ENCODE measurements at regions not wholly inside any gene's neighbourhood (a gene's known extent, or its start where the extent isn't known, plus 50 kb on each side); places are given as distances from the start of the nearest gene placed in this dataset.
"Not testable (repeated sequence)": the region's sequence is repeated elsewhere in the genome, so short reads cannot be mapped to it uniquely, and the experiment has no call there.

DNA sequence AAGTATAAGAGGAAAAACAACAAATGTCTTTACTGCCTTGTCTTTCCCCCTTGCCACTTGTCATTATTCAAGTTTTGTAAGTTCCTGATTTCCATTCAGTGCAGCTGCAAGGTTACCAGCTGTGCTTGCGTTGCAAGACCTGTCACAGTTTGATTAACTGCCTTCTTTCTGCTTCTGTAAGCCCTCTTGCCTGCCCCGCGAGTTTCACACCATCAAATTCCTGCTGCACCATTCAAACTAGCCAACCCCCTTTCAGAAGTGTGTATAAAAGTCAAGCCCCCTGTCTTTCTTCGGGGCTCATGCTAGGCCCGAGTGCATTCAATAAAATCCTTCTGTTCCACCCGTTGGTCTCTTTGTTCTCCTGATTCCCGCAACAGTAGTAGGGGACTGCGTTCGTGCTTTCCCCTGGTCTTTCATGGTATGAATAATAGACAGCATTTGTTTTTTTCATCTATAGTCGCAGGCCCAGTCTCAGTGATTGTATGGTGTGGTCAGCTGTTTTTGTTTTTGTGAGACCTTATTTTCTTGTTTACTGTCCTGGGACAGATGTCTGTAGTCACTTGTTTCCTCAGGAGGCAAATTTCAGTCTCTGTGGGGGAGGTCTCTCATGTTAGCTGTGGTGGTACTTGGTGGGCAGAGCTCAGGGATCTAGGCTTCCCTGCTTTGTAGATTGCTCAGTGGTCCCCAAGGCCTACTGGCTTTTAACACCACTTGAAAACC, 159.1 kb upstream of the NOTCH2NLA start:
- POLR2A ChIA-PET = interaction anchor here (0.7 to 1.1 kb wide), 3 partner anchors 11 to 697 kb away, joined by 8 to 55 read pairs (median 10); no protein-coding TSS in a partner anchor
- WGBS (ENCODE audit: missing lambda C conversion rate) = 55% methylated on average over 9 of the region's 10 CpGs
- CTCF ChIA-PET; H3K4me1 ChIP-seq; ATAC-seq; H3K9me3 ChIP-seq; FAIRE-seq; DNase-seq (ENCODE audit: low read depth in 1 of 2, low spot score in 1 of 2); H3K4me3 ChIP-seq: not testable (repeated sequence)
- Histone ChIP-seq H3K27ac (peak overlapping the region in 1 of 2 experiments; percentile 57; a peak in 1 of 6 replicates), H3K4me2 (peak overlapping the region; percentile 67)

DNA sequence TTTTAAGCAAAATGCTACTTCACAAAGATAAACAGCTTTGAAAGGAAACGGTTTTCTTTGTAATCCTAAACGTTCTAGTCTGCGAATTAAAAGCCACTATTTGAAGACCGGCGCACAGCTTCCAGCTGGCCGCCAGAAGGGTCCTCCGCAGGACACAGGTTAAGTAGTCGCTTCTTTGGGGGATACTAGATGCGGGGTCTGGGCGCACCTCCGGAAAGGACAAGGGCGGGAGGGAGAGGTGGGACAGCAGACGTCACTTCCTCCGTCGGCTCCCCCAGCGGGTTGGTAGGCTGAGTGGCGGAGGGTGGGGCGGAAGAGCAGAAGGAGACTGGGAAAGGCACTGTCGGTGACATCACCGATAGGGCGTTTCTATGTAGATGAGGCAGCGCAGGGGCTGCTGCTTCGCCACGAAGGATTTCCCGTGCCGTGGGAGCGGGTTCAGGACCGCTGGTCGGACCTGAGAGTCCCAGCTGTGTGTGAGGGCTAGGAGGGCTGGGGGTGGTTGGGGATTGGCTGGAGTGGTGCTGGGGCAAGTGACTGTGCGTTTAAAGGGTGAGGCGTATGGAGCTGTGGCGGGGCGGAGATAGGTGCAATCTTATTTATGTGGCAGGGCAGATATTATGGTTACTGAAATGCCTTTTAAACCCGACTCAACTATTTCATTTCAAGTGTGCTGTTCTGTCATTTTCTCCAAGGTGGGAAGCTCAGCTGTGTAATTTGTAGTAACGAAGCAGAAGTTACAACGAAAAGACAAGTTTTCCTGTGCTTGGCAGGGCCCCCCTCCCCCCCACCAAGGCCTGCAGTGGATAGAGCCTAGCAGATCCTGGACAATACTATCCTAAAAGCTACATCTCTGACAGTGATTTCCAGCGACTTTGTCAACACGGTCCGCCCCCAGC, 158.3 kb upstream of the NOTCH2NLA start:
- WGBS (ENCODE audit: missing lambda C conversion rate) = 2% methylated on average over 22 of the region's 39 CpGs
- POLR2A ChIA-PET = interaction anchor here (0.7 to 1.1 kb wide), 3 partner anchors 10 to 697 kb away, joined by 8 to 55 read pairs (median 10); no protein-coding TSS in a partner anchor
- FAIRE-seq = not testable (repeated sequence)

DNA sequence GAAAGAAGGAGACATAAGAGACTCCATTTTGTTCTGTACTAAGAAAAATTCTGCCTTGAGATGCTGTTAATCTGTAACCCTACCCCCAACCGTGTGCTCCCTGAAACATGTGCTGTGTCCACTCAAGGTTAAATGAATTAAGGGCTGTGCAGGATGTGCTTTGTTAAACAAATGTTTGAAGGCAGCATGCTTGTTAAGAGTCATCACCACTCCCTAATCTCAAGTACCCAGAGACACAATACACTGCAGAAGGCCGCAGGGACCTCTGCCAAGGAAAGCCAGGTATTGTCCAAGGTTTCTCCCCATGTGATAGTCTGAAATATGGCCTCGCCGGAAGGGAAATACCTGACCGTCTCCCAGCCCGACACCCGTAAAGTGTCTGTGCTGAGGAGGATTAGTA, 152.4 kb upstream of the NOTCH2NLA start:
- WGBS (ENCODE audit: missing lambda C conversion rate) = 47% methylated on average over 6 of the region's 7 CpGs

More for the DNA sequence above, 158.3 kb upstream of the NOTCH2NLA start:
- H3K4me2 ChIP-seq = peak overlapping the region; percentile 85
- ATAC-seq (peak; percentile 94 to 98), DNase-seq (ENCODE audit: low read depth in 1 of 2, low spot score in 1 of 2) (peak in 1 of 2 experiments; percentile 97)
- H3K9me3 ChIP-seq; H3K4me1 ChIP-seq; CTCF ChIA-PET; TF ChIP-seq FOSL2 (IDR thresholded peaks at IDR 0.05): not testable (repeated sequence)
- H3K27ac ChIP-seq = peak overlapping the region; percentile 91
- peak overlapping the region; percentile 70 for H3K4me3 ChIP-seq
- peak; percentile 100 for TF ChIP-seq FOSB (CRISPR knock-in tag; IDR thresholded peaks at IDR 0.05)
- TF ChIP-seq, protein P1, sequence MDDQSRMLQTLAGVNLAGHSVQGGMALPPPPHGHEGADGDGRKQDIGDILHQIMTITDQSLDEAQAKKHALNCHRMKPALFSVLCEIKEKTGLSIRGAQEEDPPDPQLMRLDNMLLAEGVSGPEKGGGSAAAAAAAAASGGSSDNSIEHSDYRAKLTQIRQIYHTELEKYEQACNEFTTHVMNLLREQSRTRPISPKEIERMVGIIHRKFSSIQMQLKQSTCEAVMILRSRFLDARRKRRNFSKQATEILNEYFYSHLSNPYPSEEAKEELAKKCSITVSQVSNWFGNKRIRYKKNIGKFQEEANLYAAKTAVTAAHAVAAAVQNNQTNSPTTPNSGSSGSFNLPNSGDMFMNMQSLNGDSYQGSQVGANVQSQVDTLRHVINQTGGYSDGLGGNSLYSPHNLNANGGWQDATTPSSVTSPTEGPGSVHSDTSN (IDR thresholded peaks at IDR 0.05) = peak; percentile 92
- TF ChIP-seq, protein P2, sequence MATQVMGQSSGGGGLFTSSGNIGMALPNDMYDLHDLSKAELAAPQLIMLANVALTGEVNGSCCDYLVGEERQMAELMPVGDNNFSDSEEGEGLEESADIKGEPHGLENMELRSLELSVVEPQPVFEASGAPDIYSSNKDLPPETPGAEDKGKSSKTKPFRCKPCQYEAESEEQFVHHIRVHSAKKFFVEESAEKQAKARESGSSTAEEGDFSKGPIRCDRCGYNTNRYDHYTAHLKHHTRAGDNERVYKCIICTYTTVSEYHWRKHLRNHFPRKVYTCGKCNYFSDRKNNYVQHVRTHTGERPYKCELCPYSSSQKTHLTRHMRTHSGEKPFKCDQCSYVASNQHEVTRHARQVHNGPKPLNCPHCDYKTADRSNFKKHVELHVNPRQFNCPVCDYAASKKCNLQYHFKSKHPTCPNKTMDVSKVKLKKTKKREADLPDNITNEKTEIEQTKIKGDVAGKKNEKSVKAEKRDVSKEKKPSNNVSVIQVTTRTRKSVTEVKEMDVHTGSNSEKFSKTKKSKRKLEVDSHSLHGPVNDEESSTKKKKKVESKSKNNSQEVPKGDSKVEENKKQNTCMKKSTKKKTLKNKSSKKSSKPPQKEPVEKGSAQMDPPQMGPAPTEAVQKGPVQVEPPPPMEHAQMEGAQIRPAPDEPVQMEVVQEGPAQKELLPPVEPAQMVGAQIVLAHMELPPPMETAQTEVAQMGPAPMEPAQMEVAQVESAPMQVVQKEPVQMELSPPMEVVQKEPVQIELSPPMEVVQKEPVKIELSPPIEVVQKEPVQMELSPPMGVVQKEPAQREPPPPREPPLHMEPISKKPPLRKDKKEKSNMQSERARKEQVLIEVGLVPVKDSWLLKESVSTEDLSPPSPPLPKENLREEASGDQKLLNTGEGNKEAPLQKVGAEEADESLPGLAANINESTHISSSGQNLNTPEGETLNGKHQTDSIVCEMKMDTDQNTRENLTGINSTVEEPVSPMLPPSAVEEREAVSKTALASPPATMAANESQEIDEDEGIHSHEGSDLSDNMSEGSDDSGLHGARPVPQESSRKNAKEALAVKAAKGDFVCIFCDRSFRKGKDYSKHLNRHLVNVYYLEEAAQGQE (IDR thresholded peaks at IDR 0.05) = peak; percentile 77
- TF ChIP-seq HOXA7 (CRISPR knock-in tag; IDR thresholded peaks at IDR 0.05) = peak; percentile 100
- TF ChIP-seq, protein P3, sequence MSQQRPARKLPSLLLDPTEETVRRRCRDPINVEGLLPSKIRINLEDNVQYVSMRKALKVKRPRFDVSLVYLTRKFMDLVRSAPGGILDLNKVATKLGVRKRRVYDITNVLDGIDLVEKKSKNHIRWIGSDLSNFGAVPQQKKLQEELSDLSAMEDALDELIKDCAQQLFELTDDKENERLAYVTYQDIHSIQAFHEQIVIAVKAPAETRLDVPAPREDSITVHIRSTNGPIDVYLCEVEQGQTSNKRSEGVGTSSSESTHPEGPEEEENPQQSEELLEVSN (IDR thresholded peaks at IDR 0.05; ENCODE audit: borderline replicate concordance, low read depth) = 0 out of 2 replicates have a peak, but pooled peaks have one; percentile 47
- TF ChIP-seq FOSL2 (CRISPR knock-in tag; IDR thresholded peaks at IDR 0.05) = peak; percentile 74
- peak; percentile 86 for TF ChIP-seq POLR2A (IDR thresholded peaks at IDR 0.05; ENCODE audit: low read length)
- TF ChIP-seq PHF8 (IDR thresholded peaks at IDR 0.05; ENCODE audit: borderline replicate concordance, low read depth) = peak; percentile 30; the same call in 1 of the 2 replicates
- TF ChIP-seq HOXB5 (CRISPR knock-in tag; IDR thresholded peaks at IDR 0.05) = peak; percentile 93
- TF ChIP-seq MAZ (IDR thresholded peaks at IDR 0.05; ENCODE audit: borderline replicate concordance, low read depth, low read length) = peak; percentile 83; the same call in 1 of the 2 replicates
- peak; percentile 98 to 99 for TF ChIP-seq JUN (IDR thresholded peaks at IDR 0.05)
- peak; percentile 99 for TF ChIP-seq TP53 (CRISPR knock-in tag; IDR thresholded peaks at IDR 0.05)
- peak; percentile 100 for TF ChIP-seq RARB (CRISPR knock-in tag; IDR thresholded peaks at IDR 0.05)
- TF ChIP-seq, protein P4, sequence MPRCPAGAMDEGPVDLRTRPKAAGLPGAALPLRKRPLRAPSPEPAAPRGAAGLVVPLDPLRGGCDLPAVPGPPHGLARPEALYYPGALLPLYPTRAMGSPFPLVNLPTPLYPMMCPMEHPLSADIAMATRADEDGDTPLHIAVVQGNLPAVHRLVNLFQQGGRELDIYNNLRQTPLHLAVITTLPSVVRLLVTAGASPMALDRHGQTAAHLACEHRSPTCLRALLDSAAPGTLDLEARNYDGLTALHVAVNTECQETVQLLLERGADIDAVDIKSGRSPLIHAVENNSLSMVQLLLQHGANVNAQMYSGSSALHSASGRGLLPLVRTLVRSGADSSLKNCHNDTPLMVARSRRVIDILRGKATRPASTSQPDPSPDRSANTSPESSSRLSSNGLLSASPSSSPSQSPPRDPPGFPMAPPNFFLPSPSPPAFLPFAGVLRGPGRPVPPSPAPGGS (IDR thresholded peaks at IDR 0.05) = peak; percentile 100
- TF ChIP-seq CEBPB (IDR thresholded peaks at IDR 0.05) = peak in 1 of 2 experiments; percentile 59; a peak in 2 of 4 replicates
- 0 out of 2 replicates have a peak, but pooled peaks have one; percentile 34 for TF ChIP-seq EHF (CRISPR knock-in tag; IDR thresholded peaks at IDR 0.05)
- peak in 1 of 2 experiments; percentile 23; a peak in 1 of 5 replicates for TF ChIP-seq RAD21 (conservative IDR thresholded peaks at IDR 0.05 in 1 of 2, IDR thresholded peaks at IDR 0.05 in 1 of 2)
- TF ChIP-seq, protein P5, sequence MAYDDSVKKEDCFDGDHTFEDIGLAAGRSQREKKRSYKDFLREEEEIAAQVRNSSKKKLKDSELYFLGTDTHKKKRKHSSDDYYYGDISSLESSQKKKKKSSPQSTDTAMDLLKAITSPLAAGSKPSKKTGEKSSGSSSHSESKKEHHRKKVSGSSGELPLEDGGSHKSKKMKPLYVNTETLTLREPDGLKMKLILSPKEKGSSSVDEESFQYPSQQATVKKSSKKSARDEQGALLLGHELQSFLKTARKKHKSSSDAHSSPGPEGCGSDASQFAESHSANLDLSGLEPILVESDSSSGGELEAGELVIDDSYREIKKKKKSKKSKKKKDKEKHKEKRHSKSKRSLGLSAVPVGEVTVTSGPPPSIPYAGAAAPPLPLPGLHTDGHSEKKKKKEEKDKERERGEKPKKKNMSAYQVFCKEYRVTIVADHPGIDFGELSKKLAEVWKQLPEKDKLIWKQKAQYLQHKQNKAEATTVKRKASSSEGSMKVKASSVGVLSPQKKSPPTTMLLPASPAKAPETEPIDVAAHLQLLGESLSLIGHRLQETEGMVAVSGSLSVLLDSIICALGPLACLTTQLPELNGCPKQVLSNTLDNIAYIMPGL (CRISPR knock-in tag; IDR thresholded peaks at IDR 0.05; ENCODE audit: borderline replicate concordance) = peak; percentile 97
- TF ChIP-seq, protein P6, sequence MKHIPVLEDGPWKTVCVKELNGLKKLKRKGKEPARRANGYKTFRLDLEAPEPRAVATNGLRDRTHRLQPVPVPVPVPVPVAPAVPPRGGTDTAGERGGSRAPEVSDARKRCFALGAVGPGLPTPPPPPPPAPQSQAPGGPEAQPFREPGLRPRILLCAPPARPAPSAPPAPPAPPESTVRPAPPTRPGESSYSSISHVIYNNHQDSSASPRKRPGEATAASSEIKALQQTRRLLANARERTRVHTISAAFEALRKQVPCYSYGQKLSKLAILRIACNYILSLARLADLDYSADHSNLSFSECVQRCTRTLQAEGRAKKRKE (CRISPR knock-in tag; IDR thresholded peaks at IDR 0.05; ENCODE audit: low read depth) = peak; percentile 98
- peak; percentile 81; the same call in 1 of the 2 replicates for TF ChIP-seq GATA3 (IDR thresholded peaks at IDR 0.05; ENCODE audit: borderline replicate concordance)
- TF ChIP-seq, protein P7, sequence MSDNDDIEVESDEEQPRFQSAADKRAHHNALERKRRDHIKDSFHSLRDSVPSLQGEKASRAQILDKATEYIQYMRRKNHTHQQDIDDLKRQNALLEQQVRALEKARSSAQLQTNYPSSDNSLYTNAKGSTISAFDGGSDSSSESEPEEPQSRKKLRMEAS (IDR thresholded peaks at IDR 0.05) = peak; percentile 68; the same call in 1 of the 2 replicates
- TF ChIP-seq TFCP2L1 (CRISPR knock-in tag; IDR thresholded peaks at IDR 0.05) = peak; percentile 100

More for the DNA sequence above, 152.4 kb upstream of the NOTCH2NLA start:
- H3K27ac ChIP-seq; CTCF ChIA-PET; ATAC-seq; POLR2A ChIA-PET; H3K4me1 ChIP-seq; H3K4me3 ChIP-seq; H3K9me3 ChIP-seq; FAIRE-seq; H3K4me2 ChIP-seq; DNase-seq (ENCODE audit: low read depth in 1 of 2, low spot score in 1 of 2): not testable (repeated sequence)

Measured in A549 (cell line).